B cell (primary cell): ENCODE measurements at regions not wholly inside any gene's neighbourhood (a gene's known extent, or its start where the extent isn't known, plus 50 kb on each side); places are given as distances from the start of the nearest gene placed in this dataset.
"Not testable (repeated sequence)": the region's sequence is repeated elsewhere in the genome, so short reads cannot be mapped to it uniquely, and the experiment has no call there.

ENCODE experiments used
- CTCF ChIP-seq: fragments of 200-600 bp; IDR thresholded peaks from one replicate; pipeline ENCODE4 v1.8.0; 2022; ENCODE audit warnings: antibody characterized with exemption, mild to moderate bottlenecking
- EZH2 ChIP-seq: IDR thresholded peaks from 2 replicates; pipeline ENCODE4 v1.6.1; 2012; ENCODE audit warnings: borderline replicate concordance, low read depth, mild to moderate bottlenecking, moderate library complexity, low read length; ENCODE audit not compliant: insufficient read depth, poor library complexity, severe bottlenecking

- not testable (repeated sequence) for TF ChIP-seq CTCF, EZH2
Observed at GRCh38 chr12:31183899-31184298, 110.2 kb downstream of the DDX11 start.
